ENCODE measurements at regions not wholly inside any gene's neighbourhood (a gene's known extent, or its start where the extent isn't known, plus 50 kb on each side); places are given as distances from the start of the nearest gene placed in this dataset.

DNA sequence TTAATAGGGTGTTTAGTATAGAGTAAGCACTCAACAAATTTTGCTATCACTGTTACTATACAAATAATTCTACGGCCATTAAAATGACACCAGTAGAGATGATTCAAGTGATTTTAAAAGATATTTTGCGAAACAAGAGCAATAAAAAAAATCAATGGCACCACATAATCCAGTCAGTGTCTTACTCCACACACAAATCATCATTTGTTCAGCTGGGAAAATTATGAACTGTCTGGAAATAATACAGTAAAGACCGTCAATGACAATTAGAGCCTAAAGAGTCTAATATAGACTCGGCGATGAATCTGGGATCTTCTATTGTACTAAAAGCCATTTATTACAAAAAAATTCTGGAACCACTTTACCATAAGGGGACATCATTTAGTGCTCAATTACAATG is 270.5 kb downstream of the ARRDC4 start:
- TF ChIP-seq, protein P1, sequence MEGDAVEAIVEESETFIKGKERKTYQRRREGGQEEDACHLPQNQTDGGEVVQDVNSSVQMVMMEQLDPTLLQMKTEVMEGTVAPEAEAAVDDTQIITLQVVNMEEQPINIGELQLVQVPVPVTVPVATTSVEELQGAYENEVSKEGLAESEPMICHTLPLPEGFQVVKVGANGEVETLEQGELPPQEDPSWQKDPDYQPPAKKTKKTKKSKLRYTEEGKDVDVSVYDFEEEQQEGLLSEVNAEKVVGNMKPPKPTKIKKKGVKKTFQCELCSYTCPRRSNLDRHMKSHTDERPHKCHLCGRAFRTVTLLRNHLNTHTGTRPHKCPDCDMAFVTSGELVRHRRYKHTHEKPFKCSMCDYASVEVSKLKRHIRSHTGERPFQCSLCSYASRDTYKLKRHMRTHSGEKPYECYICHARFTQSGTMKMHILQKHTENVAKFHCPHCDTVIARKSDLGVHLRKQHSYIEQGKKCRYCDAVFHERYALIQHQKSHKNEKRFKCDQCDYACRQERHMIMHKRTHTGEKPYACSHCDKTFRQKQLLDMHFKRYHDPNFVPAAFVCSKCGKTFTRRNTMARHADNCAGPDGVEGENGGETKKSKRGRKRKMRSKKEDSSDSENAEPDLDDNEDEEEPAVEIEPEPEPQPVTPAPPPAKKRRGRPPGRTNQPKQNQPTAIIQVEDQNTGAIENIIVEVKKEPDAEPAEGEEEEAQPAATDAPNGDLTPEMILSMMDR (IDR thresholded peaks at IDR 0.05 in 8 of 11, conservative IDR thresholded peaks at IDR 0.05 in 3 of 11) = no peak
- TF ChIP-seq POLR2AphosphoS5 (IDR thresholded peaks at IDR 0.05) (no peak), POLR2A (IDR thresholded peaks at IDR 0.05) (no peak)

Data from spleen (tissue), 7 donors.